Right lobe of liver (tissue), 4 donors: ENCODE measurements at regions not wholly inside any gene's neighbourhood (a gene's known extent, or its start where the extent isn't known, plus 50 kb on each side); places are given as distances from the start of the nearest gene placed in this dataset.

Experiments
- POLR2A ChIP-seq: fragments of 450-650 bp; IDR thresholded peaks from one replicate; pipeline ENCODE4 v1.6.1; 2017; ENCODE audit warnings: antibody characterized with exemption, mild to moderate bottlenecking
- TF ChIP-seq, protein P1 (sequence below), 4 donors: fragments of 200-600 bp in 3 of 4; fragments of 450-650 bp in 1 of 4; IDR thresholded peaks; one replicate each; pipeline versions ENCODE4 v1.5.1 to v1.8.0; 2016 to 2022; ENCODE audit warnings: antibody characterized with exemption in 4 of 4, mild to moderate bottlenecking in 2 of 4
- donor health status: DM: no; HTN: no; CAD: no.
- donor health status: DM: no; HTN: no; CAD: no.
- donor health status: DM: no; HTN: yes; CAD: no.

DNA sequence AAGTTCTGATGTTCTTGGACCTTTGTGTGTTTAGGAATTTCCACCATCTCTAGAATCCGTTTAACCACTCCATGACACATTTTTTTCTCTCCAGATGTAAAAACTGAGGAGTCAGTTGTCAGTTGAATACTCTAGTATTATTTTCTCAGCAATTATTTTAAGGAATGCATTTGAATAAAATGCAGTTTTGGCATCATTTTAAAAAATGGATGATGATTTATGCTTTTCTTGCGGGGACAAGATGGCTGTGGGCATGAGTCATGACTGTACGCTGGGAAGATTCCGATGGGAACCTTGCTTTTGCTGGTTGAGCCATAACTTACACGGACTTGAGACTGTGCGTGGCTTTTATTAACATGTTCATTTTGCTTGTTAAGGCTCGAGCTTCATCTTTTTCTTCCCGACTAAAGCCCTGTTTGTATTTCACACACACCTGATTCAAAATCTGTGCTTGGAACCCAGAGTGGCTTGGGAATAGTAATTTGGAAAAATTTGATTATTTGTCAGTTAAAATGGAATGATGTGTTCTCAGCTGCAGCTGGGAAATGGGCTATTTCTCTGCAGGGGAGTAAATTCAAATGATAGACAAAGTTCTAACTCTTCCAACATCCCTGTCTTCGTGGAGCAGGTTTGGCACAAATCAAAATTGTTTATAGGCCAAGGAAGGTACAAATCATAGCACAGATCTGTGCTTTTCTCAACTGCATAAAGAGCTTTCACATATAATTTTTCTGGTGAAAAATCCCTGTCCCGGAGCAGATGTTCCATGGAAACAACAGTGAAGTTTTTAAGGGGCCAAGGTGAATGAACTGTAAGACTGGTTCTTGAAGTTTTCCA lies 470.5 kb upstream of the JAG1 start:
- TF ChIP-seq, protein P1, sequence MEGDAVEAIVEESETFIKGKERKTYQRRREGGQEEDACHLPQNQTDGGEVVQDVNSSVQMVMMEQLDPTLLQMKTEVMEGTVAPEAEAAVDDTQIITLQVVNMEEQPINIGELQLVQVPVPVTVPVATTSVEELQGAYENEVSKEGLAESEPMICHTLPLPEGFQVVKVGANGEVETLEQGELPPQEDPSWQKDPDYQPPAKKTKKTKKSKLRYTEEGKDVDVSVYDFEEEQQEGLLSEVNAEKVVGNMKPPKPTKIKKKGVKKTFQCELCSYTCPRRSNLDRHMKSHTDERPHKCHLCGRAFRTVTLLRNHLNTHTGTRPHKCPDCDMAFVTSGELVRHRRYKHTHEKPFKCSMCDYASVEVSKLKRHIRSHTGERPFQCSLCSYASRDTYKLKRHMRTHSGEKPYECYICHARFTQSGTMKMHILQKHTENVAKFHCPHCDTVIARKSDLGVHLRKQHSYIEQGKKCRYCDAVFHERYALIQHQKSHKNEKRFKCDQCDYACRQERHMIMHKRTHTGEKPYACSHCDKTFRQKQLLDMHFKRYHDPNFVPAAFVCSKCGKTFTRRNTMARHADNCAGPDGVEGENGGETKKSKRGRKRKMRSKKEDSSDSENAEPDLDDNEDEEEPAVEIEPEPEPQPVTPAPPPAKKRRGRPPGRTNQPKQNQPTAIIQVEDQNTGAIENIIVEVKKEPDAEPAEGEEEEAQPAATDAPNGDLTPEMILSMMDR (IDR thresholded peaks at IDR 0.05) = no peak
- TF ChIP-seq POLR2A = no peak
